ENCODE measurements at regions not wholly inside any gene's neighbourhood (a gene's known extent, or its start where the extent isn't known, plus 50 kb on each side); places are given as distances from the start of the nearest gene placed in this dataset.

DNA sequence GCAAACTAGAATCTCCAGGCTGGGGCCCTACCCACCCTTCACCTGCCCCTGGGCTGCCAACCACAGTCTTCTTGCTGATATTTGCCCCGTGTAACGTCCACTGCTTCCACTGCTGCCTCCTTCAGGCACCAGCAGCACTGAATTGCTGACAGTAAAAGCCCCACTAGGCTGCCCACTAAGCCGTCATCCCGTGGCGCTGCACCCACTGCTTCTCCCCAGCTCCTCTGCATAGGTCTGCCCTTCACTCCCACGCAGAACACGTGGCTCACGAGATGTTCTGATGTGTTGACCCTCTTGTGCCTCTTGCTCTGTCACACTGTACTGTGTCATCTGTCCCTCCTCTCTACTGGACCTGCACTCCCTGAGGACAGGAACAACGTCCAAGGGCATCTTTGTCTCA, 86.3 kb upstream of the HIVEP1 start:
- DNase-seq: no peak

DNA sequence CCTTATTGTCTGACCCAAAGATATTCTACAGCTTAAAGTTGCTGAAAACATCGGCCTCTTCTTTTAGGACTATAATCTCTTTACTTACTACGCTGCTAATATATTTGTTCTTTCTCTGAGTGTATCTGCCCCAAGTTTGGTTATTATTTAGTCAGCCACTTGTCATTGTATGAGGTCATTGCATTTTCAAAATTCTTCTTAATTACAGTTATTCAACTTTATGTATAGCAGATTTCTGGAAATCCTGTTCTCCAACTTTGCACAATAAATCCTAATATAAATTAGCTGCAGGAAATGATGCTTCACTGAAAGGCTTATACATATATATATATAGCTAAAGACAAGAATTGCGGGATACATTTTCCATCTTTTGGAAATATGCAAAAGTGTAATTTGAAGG, 88.5 kb upstream of the HIVEP1 start:
- no peak for DNase-seq

DNA sequence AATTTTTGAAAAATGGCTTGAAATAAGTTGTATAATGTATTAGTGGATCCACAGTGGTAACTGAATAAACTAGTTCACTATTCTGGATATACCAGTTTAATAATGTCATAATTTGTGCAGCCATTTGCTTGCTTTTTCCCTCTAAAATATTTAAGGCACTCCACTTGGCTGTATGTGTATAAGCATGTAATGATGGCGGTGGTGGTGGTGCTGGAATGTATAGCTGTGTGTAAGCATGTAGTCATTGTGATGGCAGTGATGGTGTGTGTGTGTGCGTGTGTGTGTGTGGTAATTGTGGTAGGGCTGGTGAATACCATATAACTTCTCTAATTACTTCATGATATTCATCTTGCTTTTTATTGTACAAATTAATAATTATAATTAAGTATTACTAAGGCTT, 89.2 kb upstream of the HIVEP1 start:
- no peak for DNase-seq

DNA sequence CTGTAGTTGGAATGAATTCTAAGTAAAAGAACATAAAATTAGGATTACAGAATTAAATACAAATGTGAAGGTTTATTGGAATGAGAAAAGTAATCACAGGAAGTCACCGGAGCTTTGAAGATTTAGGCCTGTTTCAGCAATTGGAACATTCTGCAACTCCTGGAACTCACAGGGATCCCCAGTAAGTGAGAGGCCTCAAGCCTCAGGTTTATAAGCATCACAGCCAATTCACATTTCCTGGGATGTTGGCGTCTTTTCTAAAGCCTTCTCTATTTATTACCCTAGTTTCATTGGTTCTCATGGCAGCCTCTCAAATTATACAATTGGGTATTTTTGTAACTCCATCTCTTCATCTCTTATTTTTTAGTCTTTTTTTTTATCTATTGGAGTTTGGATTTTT, 90.4 kb upstream of the HIVEP1 start:
- no peak for DNase-seq

DNA sequence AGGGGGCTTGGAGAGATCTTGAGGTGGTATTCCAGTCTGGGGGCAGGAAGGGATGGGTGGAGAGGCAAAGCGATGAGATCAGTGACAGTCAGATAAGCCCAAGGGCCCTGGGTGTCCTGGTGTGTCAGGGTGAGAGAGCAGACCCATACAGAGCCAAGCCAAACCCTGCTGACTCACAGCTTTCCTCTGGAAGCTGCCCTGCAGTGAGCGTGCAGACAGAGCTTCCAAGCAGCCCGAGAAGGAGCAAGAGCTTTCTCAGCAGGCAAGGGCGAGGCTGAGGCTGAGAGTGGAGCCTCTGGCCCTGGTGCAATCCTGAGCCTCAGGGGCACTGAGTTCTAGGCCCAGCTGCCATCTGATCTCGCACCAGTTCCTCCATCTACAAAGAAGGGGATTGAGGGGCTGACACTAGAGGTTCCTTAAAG, 91.1 kb upstream of the HIVEP1 start:
- DNase-seq: no peak

DNA sequence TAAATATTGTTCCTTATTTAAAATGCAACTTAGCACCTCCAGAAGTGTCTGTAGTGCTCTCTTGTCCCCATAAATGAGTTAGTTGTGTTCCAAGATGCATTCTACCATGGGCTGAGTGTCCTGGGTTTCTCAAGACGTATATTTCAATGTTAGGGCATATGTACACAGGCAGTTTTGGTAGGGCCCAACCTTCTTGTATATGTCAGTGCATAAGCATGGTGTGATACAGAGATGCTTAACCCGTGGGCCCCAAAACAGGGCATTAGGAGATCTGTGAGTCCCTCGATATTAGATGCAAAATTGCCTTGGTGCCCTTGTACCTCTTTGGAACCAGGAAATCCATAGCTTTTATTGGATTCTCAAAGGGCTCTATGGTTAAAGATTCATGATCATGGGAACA, 91.5 kb upstream of the HIVEP1 start:
- no peak for DNase-seq

DNA sequence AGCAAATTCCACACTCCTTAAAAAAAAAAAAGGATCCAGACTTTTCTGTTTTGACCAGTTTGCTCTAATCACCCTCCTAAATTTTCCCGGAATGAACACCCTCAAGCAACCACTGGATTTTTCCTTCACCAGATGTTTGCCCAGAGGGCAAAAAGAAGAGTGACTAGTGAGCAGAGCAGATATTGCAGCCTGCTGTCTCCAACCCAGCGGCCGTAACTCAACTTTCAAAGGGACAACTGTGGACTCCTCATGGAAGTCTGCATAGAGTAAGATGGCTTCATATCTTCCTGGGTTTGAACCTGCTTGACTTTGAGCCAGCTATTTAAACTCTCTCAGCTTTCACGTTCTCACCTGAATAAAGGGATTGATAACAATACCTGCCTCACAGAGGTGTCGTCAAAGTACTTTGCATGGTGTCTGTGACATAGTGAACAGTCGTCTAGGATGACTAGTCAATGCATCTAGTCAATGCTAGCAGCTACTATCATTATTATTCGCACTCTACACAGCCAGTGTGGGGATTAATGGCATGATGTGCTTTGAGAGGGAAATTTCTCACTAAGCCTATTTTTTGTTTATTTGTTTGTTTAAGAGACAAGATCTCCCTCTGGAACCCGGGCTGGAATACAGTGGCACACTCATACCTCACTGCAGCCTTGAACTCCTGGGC, 92.2 kb upstream of the HIVEP1 start:
- DNase-seq: no peak

DNA sequence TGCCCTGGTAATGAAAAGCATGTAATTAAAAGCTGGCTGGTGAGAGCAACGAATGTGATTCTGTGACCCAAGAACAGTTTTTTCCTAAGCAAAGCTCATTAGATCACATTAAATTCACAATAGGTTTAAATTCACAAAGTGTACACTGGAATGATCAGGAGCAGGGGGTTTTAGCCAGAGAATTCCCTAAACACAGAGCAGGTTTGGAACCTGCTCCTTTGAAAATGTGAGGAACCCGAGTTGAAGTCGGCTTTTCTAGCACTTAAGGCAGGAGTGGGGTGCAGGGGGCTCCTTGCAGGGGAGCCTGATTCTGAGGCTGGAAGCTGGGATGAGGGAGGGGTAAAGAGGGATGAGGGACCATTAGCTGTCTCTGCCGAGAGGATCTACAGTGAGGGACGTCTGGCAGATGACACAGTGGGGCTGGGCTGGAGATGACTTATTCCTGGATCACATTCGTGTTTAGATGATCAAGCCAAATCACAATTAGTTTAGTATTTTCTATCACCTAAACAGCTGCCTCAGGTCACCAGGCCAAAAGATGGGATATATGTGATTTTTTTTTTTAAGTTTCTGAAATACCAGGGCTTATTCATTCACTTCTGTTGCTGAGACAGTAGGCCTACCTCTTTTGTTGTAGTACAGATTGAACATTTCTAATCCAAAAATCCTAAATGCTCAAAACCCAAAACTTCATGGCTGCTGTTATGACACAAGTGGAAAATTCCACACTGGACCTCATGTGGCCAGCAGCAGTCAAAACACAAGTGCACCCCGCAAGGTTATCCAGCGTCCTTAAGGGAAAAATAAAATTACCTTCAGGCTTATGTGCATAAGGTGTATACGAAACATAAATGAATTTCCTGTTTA, 93.1 kb upstream of the HIVEP1 start:
- no peak for DNase-seq

DNA sequence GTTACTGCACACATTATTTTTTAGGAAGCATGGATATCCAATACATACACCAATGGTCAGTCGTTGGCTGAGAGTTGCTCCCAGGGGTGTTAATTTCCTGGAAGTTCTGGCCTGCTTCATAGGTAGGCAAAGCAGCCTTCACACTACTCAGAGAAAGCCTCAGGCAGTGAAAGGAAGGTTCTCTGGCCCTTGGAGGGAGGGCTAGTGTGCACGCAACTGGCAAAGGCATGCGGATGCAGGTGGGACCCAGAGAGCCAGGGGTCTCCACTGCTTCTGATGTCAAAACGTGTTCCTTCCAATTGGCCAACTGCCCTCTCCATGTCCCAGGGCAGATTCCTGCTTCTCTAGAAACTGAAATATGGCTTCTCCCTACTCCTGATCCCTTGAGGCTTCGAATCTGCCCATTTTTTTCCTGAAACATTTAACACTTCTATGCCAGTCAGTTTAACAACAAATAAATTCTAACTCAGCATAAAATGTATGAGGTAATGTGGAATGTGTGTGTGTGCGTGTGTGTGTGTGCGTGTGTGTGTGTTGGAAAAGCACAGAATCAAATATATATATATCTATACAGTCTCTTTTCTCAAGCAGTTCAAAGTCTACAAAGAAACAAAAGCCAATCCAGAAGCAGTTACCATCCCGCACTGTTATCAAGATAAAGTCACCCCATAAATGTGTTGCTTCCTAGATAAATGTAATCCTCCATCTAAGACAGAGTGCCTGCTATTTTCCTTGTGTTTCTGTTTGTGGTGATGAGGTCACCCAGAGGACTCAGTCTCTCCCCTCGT, 94.0 kb upstream of the HIVEP1 start:
- peak; percentile 61 for DNase-seq

DNA sequence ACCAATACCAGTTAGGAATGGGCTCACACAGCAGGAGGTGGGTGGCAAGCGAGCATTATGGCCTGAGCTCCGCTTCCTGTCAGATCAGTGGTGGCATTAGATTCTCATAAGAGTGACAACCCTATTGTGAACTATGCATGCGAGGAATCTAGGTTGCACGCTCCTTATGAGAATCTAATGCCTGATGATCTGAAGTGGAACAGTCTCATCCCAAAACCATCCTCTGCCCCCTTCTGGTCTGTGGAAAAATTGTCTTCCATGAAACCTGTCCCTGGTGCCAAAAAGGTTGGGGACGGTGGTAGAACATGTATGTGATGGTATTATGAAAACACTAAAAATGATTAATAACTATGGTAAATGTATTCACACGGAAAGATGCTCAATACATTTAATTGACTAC, 99.7 kb upstream of the HIVEP1 start:
- no peak for DNase-seq

DNA sequence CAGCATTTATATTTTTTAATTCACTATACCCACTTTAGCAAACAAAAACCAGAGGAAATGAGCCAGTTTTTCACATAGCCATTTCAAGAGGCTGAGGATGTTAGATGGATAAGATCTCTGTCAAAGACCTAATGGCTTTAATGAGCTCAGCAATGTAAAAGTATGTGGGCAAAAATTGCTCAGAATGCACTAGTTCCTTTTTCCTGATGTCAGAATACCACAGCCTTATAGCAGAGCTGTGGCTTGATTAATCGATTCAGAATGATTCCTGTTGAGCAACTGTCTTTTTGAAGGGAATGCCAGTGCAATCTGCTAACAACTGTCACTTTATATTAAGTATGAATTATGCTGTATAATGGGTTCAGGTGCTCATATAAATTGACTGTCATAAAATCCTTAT, 100.6 kb upstream of the HIVEP1 start:
- DNase-seq: no peak

DNA sequence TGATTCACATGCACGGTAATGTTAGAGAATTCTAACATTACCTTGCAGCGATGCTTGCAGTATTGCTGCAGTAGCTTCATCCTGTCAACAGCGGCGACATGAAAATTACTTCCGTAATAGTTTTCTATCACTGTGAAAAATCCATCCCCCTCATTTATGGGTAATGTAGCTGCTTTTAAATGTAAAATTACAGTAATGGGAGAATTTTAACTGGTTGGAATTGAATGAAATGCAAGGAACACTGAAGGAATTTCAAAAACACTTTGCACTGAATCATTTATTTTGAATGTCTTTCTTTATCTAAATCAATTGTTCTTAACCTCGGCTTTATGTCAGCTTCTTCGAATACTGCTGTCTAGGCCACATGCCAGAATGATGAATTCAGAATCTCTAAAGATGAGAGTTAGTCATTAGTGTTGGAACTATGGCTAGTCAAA, 102.4 kb upstream of the HIVEP1 start:
- no peak for DNase-seq

DNA sequence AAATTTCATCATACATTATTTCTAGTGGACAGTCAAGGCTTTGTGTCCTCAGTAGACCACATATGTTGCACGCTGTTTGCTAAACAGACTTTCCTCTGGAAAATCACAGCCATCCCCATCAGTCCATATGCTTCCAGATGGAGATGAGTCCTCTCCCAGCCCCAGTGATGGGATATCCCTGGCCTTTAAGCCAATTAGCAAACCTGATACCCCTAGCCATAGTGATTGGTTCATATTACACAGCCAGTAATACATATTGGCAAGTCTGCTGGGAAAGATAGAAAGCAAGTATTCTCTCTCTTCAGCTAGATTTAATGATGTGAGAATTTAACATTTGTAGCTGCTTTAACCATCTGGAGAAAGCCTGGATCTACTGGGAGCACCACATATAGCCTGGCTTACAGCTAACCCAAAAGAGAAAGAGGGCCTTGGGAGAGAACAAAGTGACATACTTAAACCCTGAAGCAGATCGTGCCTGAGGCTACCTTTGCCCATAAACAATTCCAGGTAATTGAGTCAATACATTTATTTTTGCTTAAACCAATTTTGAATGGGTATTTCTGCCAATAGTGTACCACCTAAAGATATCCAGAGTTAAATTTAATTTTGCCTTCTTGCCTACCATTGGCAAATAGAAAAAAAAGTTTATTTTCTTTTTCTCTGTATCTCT, 103.5 kb upstream of the HIVEP1 start:
- no peak for DNase-seq

DNA sequence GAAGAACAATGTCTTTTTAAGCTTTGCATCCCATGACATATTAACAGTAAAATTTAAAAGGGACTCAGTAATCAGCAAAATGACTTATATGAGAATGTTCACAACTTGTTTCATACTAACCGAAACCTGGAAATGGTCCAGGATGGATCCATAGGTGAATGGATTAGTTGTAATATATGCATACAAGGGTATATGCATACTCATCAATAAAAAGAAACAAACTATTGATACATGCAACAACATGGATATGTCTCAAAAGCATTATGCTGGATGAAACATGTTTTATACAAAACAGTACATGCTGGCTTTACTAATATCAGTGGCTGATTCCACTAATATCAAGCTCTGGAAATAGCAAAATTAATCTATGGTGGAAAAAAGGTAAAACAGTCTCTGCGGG, 108.5 kb upstream of the HIVEP1 start:
- DNase-seq: no peak

DNA sequence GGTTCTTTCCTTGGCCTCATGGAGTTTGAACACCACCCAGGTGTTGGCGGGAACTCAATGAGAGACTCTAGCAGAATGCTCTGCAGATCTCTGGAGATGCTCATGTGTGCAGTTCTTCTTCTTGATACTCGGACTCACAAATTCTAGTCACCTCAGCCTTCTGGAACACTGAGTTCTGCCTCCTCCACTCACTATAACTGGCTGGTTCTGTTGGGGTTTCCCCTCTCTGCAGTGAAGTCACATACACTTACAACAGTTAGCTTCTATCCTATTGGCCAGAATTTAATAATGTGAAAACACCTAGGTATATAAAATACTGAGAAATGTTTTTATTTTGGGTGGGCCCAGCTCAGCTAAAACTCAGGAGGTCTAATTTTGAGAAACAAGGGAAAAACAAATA, 109.6 kb upstream of the HIVEP1 start:
- DNase-seq: no peak

DNA sequence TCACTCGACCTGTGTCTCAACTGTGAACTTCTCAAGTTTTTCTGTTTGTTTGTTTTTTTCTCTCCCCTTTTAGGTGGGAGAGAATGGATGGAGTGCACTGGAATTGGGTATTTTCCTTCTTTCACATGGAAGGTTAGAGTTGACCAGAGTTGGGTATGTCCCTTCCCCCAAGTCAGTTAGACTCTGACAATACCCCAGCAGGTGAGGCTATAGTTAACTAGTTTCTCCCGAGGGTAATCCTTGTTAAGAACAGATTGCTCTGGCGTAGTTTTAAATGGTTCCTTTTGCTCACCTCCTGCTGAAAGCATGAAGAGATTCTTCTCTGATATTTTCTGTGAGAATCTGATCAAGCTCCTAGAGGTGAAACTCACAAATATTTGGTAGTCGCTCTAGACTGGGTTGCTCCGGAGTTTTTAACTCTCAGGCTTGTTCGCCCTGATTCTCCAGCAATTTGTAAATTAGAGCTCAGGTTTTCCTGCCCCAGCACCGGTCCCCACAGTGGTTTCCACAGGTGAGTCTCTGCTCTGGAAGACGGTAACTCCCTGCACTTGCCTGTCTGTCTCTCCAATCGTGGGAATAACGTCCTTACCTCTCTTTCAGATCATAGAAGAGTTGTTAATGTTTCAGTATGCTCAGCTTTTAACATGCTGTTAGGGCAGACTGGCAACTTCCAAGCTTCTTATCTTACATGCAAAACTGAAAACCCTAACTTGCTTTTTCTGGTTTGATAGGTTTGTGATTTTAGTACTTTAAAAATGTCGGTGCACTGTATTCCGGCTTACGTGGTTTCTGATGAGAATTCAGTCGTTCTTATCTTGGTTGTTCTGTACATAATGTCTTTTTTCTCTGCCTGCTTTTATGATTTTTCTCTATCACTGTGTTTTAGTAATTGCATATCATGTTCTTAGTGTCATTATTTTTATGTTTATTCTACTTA, 111.2 kb upstream of the HIVEP1 start:
- DNase-seq: no peak

DNA sequence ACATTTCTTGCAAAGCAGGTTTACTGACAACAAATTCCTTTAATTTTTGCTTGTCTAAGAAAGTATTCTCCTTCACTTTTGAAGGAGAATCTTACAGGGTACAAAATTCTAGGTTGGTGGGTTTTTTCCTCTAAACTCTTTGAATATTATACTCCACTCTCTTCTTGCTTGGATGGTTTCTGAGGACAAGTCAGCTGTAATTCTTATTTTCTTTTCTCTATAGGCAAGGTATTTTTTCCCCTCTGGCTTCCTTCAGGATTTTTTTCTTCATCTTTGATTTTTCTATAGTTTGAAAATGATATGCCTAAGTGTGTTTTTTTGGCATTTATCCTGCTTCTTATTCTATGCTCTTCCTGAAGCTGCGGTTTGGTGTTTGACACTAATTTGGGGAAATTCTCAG, 112.5 kb upstream of the HIVEP1 start:
- DNase-seq: no peak

DNA sequence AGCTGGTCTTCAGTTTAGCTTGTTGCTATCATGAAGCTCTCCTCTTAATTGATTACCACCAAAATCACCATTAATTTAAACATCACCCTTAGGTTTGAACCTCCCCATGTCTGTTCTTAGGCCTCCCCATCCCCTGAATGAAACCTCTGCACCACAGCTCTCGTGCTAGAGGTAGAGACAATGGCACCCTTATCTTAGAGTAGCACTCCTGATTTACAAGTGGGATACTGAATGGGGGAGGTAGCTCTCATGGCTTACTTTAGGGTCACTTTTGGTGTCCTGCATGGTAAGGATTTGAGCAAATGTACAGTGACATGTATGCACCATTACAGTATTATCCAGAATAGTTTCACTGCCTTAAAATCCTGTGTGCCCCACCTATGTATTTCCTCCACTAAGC, 115.6 kb upstream of the ADTRP start:
- DNase-seq: no peak

DNA sequence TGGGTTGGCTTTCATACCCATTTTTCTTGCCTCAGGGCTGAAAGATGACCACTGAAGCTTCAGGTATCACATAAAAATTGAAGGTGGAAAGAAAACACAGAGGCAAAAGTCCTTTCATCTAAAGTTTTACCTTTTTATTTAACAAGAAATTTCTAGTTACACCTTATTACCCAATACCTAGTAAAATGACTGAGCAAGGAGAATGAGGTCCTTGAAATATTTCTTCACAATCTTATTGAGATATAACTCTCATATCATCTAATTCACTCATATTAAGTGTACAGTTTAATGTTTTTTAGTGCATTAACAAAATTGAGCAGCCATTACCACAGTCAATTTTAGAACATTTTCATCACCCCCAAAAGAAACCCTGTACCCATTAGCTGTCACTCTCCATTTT, 112.9 kb upstream of the ADTRP start:
- DNase-seq: no peak

DNA sequence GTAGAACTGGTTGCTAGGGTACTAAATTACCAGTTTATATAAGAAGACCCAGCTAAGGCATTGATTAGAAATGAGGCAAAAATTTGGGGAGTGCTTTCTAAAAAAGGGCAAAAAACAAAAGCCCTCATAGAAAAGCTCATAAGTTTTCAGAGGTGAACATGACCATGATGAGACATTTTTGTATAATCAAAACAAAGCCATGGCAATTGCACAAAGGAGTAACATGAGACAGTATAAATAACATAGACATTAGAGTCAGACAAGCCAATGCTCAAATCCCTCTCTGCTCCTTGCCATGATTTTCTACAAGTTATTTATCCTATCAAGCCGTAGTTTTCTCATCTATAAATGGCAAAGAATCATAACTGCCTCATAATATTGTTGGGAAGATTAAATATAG, 112.2 kb upstream of the ADTRP start:
- no peak for DNase-seq

DNA sequence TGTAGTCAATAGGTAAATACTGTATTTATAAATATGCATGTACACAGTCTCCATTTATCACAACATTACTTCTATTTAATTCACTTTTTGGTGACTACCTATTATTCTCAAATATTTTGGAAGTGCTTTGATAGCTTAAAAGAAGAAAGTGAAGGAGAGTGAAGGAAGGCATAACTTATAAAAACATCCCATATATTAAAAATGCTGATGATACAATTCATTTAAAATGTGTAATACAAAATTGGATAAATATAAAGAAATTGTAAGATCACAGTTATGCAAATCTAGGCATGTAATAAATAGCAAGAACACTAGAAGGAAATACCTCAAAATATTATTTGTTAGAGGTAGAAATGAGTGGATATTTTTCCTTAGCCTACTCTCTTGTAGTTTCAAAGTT, 111.6 kb upstream of the ADTRP start:
- no peak for DNase-seq

DNA sequence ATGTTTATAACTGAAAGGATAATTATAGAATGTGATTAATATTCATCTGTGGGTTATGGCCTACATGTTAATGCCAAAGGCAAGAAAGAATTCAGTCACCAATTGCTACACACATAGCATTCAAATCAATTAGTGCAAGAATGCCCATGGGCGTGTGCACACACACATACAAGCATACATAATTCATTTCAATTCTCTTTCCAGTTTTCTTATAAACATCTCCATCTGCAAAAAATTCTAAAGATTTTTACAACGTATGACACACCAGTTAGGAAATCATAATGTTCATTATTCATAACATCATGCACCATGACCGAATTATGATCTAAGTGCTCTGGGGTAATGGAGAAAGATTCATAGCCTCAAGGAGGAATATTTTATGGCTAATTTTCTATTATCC, 111.0 kb upstream of the ADTRP start:
- DNase-seq: no peak
